Eye (tissue), 1 donor: ENCODE measurements at regions not wholly inside any gene's neighbourhood (a gene's known extent, or its start where the extent isn't known, plus 50 kb on each side); places are given as distances from the start of the nearest gene placed in this dataset.
A peak's percentile ranks its signal among the peaks of the same experiment; 100 is the strongest.

Source experiments
- DNase-seq: peaks from one replicate; pipeline ENCODE4 v3.0.0-alpha.2; 2015

DNA sequence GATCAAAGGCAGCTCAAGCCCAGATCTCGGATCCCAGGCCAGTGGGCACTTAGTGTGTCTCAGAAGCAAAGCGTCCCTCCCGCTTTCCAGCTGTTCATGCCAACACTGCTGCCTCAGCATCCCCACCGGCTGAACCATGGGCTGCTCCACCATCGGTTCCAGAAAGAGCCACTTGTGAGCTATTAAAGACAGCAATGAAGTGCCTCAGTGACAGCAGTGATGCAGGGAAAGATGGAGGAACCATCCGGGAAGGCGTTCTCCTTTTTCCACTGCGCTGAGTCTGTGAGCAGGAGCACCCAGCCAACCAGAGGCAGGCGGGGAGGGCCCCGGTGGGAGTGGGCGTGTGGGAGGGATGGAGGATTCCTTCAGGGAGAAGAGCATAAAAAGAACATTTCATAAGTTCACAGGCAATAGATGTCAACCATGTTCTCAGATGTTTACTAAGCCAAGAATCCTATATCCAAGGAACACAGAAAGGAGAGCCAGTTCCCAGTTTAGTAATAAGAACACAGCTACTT lies 96.2 kb upstream of the MKI67 start:
- DNase-seq = no peak

DNA sequence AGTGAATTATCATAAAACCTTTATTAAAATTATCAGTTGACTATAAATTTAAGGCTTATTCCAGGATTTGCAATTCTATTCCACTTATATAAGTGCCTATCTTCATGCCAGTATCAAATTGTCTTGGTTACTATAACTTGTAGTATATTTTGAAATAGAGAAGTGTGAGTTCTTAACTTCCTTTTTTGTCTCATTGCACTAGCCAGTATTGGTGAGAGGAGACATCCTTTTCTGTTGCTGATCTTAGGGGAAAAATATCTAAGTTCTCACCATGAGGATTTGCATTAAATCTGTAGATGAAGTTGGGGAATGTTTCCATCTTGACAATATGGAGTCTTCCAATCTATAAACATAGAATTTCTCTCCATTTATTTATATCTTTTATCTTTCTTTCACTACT lies 104.2 kb upstream of the MKI67 start:
- DNase-seq = no peak

DNA sequence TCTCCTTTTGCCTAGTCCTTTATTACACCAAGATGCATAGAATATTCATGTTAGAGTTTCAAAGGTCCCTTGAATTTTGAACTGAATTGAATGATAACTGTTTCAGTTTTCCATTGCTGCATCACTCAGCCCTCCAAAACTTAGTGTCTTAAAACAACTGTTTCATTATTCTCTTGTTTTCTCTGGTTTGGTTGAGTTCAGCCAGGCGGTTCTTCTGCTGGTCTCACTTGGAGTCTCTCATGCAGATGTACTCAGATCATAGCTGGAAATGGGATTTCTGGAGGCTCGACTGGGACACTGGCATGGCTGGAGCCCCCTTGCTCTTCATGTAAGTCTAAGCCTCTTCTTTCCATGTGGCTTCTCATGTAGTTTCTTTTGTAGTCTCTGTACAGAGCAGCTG lies 107.2 kb upstream of the MKI67 start:
- no peak for DNase-seq

DNA sequence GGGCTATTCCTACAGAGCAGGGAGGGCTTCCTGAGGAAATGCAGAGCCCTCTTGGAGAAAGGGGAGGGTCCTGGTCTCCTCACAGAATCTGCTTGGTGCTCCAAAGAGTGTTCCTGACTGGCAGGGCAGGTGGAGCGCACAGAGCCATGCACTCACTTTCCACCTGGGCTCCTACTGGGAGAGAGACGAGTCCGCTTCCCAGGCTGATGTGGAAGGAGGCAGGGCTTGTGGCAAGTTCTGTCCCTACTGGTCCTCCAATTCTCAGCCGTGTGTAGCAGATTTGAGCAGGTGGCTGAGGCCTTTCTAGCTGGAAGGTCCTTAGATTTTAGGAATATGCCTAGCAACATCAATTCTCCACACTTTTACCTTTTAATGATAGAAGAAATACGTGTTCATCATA lies 111.5 kb upstream of the MKI67 start:
- DNase-seq = no peak

DNA sequence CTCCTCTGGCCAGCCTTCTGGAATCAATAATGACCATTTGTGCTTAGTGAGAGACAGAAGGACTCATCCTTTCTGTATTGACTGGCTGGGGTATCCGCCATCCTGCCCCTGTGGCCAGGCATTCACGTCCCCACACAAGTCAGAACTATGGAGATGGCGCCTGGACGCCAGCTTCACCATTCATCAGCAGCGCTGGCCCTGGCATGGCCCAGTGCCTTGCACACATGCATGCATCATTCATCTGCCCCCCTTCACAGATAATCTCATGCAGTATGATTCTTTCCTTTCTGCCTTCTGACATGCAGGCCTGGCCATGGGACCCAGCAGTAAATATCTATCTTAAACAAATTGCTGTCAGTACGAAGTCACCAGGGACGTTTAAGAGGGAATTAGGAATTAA lies 114.8 kb upstream of the MKI67 start:
- DNase-seq = peak; percentile 21

DNA sequence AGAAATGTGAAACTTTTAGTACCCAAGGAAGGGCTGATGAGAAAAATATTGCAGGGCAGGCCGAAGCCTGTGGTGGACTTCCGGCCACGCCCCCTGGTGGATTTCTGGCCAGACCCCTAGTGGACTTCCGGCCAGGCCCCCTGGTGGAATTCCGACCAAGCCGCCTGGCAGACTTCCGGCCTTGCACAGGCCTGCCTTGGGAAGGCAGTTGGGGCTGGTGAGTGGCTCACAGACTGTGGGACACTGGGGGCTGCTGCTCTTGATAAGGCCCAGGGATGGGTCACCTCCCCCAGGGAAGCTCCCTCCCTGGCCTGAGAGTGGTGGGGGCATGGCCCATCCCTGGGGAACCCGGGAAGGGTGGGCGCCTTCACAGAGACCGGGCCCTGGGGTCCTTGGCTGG lies 116.4 kb upstream of the MKI67 start:
- DNase-seq = no peak

DNA sequence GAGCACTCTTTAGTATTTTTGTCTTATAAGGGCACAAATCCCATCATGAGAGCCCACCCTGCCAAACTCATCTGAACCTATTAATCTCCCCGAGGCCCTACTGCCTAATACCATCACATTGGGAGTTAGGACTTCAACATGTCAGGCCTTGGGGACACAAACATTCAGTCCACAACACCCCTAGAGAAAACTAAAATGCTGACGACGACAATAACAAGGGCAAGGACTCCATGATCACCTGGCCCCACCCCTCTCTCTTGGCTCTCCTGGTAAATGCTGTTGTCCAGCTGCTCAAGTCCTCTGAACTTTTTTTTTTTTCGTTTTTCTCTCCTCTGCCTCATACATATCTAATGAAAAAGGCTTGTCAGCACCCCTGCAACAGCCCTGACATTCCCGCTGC lies 118.8 kb upstream of the MKI67 start:
- DNase-seq = no peak

DNA sequence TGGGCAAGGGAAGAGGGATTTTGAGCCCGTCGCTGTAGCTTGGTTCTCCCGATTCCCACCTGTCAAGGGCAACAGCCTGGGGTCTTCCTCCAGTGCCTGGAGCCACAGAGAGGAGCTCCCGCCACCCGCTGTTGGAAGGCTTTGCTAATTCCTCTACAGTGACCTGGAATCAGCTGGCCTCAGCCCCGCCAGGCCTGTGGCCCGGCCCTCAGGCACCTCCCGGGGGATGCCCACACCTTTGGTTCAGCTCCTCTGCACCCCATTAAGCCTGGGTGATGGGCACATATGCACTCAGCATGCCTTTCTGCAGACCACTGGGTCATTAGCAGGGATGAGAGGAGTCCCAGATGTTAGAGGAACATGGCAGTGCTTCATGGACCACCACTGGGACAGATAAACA lies 121.4 kb upstream of the MKI67 start:
- no peak for DNase-seq

DNA sequence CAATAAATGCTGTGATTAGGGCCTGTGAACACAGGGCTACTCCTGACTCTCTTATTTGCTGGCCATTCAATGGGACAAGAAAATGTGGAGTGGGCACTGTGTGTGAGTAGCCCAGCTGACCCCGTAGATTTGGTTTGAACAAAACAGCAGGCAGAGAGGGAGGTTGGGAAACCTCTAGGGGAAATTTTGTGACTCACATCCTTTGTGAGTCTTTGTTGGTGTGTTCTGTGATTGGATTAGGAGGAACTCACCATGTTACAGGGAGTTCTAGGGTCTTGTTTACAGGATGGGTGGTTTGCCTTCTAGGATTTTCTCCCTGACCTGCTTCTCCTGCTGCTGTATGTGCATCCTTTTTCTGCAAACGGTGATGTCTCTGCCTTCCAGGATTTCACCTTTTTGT lies 128.3 kb upstream of the MKI67 start:
- no peak for DNase-seq

DNA sequence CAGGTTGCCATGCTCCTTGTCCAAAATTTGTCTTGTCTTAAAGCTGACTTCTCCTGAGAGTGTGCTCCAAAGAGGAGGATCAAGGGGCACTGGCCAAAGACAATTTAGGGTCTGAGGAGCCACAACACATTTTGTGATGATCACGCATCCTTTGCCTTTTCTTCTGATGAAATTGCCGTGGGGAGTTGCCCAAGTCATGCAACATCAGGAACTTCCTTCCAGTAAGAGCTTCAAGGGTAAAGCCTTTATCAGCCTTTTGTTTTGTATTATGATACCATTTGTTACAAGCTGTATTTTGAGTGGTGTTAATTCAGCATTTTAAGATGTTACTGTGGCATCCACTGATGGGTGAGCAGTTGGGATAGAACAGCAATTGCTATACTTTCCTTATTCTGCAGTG lies 131.2 kb upstream of the MKI67 start:
- DNase-seq = no peak

DNA sequence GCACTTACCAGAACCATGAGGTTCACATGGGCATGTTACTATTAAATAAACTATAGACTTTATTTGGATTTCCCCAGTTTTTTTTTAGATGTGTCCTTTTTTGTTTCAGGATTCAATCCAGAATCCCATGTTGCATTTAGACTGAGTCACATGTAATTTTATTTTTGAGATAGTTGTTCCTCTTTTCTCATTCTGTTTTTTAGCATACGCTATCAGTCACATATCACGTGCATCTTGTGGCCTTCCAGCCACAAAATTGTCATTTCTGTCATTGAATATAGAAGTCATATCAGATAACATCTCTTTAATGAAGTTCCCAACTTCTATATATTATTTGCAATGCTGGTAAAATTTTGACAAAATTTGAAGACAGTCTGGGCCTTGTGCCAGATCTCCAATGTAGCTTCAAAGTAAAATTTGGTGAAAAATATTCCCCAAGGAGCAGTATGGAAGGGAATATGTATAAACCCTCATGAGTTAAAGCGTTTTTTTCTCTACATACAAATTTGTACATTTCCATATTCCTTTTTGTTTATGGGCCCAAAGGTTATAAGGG lies 132.3 kb upstream of the MKI67 start:
- DNase-seq = no peak

DNA sequence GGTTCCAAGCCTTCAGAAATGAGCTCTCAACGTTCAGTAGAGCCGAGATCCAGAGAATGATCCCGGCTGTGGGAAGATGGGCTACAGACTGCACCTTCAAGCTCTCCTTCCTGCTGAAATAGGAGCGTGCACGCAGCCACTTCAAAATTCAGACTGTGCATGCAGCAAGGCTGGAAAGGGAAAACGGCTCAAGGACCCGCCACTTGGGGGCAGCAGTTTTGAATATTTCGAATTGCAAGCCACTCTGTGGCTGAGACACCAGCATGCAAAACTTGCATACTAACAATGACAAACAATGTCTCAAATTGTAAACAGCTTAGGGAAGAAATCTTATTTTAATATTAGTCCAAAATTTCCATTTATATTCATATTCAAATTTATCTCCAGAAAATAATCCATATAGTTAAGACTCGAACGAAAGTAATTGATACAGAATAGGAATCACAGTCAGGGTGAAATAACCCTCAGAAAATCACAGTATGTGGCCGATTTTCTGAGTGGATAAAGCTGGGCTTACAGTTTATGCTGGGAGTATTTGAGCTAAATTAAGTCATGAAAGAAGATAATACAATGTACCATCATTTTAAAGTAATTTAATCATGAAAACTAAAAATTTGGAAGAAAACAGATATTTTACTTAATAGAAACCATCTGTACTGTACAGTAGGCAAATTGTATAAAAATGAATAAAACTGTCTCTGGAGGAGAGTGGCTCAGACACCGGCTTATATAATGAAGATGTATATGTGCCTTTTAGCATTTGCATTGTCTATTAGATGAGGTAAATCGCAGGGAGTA lies 137.9 kb upstream of the MKI67 start:
- DNase-seq = peak; percentile 91

DNA sequence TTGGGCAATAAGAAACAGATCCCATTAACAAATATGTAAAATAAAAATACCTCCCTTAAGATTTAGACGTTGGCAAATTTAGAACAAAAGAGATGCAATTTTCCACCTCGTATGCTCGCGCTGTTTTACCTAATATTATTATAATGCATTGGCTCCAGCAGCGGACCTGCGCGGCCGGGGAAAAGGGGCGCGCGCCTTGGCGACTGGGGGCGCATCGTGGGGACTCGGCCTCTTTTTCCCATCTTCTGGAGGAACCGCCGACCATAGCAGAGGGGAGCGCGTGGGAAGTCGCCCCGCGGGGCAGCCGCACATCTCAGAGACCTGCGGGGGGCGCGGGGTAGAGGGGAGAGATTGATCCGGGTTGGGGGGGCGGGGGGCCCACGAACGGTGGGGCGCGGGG lies 139.4 kb upstream of the MKI67 start:
- DNase-seq = no peak

DNA sequence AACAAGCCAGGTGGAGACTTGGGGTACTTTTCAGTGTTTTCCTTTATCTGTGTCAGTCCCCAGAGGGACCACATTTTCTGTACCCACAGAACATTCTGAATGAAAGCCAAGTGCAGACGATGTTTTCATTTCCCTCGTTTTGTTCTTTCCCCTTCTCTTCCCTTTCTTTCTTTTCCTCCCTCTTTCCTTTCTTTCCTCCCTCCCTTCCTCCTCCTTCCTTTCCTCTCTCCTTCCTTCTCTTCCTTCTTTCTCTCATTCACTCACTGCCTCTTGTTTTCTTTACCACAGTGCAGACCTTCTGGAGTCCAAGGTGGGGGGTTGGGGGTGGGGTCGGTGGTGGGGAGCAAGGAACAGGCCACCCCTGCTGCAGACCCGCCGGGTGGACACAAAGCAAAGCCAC lies 141.4 kb upstream of the MKI67 start:
- DNase-seq = no peak

DNA sequence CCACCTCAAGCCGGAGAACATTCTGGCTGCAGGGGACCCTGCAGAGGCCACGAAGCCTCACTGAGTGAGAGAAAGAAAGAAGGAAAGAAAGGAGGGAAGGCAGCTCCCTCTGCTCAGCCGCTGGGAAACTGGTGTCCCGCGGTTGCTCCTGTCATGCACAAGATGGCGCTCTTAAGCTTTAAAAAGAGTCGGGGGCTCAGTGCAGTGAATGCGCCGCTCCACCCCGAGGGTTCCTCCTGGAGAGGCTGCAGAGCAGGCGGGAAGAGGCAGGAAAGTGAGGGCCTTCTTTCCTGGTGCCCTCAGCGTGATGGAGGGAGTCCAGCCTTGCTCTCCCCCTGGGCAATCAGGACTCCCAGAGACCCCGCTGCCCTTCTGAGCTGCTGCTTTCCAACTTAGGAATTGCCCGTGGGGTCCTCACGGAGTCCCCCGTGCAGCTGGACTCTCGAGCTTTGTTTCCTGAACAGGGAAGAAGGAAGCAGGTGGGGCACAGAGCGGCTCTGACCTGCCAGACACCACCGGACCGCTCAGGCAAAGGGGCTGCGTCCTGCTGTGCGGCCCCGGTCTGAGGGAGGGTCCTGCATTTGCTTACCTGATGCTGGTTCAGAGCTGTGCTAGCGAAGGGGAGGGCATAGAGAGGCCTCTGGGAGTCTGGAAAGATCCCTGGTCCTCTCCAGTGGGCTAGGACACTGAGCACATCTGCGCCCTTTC lies 141.9 kb upstream of the MKI67 start:
- peak; percentile 95 for DNase-seq

DNA sequence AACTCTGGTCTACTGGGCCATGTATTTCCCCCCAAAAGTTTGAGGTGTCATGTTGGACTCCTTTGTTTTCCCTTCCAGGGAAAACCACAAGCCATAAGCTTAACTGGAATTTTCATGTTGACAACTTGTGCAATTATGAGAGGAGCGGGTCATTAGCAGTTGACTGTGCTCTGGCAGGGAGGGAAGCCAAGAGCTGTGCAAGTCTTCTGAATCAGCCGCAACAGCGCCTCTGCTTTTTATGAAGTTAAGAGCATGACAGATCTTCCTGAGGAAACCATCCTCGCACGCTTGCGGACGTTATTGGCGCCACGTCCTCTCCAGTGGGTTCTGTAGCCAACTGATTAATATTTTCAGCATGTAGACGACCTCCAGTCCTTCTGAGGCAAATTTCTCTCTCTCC lies 148.7 kb upstream of the MKI67 start:
- peak; percentile 73 for DNase-seq

DNA sequence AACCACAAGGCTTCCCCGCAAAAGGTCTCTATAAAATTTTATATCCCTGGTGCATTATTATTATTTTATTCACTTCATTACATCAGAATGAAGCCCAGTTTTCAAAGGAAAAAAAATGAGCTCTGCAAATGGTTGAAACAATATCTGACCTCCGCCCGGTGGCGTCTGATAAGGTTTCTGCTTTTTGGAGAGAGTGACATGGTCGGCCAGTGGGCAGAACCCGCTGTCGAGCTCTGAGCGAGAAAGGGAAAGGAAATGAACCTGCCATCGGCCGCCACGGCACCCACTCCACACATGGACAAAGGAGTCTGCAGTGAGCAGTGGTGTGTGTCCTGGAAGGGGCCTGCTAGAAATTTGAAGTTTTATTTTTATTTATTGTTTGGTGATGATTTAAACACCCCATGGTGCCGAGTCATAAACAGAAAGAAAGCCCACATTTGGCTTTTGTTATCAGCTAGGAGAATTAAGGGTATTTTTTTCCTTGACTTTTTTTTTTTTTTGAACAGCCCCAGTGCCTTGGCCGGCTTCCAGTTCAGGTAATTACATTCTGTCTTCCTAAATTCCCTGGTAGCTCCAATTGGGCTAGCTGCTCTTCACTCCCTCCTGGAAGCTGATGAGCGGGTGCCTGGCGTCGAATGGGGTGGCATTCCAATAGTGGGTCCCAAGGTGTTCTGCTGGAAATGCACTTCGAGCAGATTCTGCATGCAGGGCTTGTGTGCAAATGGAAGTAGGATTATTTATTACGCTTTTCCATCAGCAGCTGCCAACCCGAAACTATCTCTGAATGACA lies 149.4 kb upstream of the MKI67 start:
- DNase-seq = no peak

DNA sequence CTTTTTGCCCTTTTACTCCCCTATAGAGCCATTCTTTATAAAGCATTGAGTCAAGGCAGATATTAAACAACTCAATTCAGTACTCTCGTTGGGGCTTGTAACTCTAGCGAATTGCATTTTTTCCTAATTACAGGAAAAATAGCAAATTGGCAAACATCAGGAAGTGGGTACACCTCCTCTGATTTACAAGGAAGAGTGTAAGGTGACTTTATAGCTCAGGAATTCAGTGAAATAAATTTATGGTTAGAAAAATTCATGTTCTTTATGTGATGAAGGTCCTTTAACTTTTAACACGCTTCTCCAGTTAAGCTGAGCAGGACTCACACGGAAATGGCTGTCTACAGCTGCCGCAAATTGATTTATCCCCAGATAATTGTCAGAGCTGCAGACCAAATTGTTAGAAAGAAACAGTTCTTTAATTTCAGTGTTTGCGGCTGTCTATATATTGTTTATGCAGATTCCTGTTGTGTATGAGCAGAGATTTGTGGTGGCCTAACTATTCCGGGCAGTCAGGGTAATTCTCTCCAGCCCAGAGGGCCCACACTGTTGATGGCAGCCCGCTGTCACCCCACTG lies 151.1 kb upstream of the MKI67 start:
- DNase-seq = peak; percentile 20

DNA sequence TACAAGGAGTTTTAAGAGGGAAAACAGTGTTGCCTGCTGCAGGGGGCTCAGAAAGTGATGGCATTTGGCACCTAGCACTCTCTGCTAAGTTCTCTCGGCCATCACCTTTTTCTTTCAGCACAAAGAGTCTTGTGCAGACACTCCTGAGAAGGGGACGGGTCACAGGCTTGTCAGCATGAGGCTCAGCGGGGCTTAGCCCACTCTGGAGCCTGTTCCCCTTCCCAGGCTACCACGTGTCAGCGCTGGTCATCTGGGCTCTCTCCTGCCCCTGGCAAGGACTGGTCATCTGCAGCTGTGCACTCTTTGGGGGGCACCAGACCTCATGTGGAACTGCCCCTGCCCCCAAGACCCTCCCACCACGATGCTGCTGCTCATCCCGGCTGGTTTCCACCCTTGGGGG lies 152.1 kb upstream of the MKI67 start:
- DNase-seq = no peak

DNA sequence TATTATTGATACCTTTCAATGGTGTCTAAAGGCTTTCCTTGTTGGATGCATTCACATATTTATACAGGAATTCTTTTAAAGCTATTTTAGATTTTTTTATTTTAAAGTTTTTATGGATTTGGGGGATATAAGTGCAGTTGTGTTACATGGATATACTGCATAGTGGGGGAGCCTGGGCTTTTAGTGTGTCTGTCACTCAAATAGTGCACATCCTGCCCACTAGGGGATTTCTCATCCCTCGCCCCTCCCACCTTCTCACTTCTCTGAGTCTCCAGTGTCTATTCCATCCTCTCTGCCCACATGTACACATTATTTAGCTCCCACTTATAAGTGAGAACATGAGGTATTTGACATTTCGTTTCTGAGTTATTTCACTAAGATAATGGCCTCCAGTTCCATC lies 154.0 kb upstream of the MKI67 start:
- no peak for DNase-seq

DNA sequence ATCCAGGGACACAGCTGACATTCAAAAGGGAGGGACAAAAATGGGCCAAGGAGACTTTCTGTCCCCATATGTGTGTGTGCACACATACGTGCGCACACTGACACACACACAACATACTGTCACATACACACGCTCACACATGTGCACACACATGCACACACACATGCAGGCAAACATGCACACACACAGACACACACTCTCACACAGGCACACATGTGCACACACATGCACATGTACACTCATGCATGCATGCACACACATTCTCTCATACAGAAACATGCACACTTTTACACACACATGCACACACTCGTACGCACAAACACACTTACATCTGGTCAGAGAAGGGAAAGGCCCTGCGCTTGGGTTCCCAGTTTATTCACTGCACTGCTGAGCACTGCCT lies 155.1 kb upstream of the MKI67 start:
- DNase-seq = no peak

DNA sequence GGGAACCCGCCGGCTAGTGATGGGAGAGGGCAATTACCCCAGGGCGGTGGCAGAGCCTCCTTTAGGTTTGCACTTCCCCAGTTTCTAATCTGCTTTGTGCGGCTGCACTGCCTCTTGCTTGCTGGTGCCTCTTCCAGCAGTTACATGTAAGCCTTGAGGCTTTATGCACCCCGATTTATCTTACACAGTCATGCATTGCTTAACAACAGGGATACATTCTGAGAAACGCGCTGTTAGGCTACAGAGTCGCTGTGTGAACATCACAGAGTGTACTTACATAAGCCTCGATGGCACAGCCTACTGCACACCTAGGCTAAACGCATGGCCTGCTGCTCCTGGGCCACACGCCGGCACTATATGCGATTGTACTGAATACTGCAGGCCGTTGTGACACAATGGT lies 155.6 kb upstream of the MKI67 start:
- DNase-seq = no peak

DNA sequence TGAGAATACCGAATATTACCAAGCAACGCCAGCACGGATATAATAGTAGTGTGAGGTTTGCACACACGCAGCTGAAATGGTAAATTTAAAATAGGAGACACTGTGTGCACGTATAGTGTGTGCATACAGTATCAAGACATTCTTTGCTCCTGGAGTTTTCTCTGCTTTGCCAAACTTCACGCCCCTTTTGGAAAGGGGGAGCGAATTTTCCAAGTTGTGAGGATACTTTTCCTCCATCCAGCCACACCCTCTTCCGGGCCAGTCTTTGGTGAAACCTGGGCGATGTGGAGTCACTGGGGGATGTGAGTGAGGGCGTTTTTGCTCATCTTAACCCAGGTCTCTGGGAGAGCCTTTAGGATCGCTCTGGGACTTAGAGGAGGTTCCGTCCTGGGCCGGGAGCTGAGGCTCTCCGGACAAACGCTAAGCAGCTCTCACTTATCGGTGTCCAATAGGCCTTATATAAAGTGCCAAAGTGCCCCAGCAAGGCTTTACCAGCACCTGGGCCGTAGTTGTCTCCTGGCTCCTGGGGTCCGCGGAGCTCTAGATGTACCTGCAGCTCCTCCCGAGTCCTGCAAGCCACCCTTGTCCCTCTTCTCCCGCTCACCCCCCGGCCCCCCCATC lies 160.0 kb upstream of the MKI67 start:
- DNase-seq = no peak
